ENCODE measurements at regions not wholly inside any gene's neighbourhood (a gene's known extent, or its start where the extent isn't known, plus 50 kb on each side); places are given as distances from the start of the nearest gene placed in this dataset.

DNA sequence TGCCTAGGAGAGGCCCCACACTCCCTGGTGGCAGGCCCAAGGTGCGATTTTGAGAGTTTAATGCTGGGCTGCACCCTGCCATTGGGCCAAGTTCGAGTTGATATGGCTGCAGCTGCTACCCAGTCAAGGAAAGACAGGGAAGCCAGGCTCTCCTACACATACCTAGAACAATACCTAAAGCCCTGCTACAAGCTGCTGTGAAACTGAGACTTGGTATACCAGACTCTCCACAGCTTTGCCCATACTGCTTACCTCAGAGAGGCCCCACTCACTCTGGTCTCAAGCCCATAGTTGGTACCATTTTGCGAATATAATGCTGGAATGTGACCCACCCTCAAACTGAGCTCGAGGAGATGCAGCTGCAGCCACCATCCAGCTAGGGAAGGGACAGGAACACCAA is 147.7 kb upstream of the MAGEB2 start:
- Histone ChIP-seq H3K9me3 (ENCODE audit: control insufficient read depth, insufficient read depth, low read depth, low read length) (no peaks in the 10 kb centered on the region), H3K4me1 (ENCODE audit: control insufficient read depth, insufficient read depth, low read length) (no peaks in the 10 kb centered on the region), H3K27me3 (ENCODE audit: control insufficient read depth, insufficient read depth, low read length) (no peaks in the 10 kb centered on the region), H3K4me3 (ENCODE audit: low read depth in 2 of 2, low read length in 2 of 2) (no peak overlapping the region), H3K36me3 (ENCODE audit: control insufficient read depth, insufficient read depth, low read length) (no peaks in the 10 kb centered on the region), H3K27ac (ENCODE audit: low read length) (no peak overlapping the region)
- no TSS peak for BruUV-seq (replicated peaks)
- in situ Hi-C loops (cut with HindIII; ENCODE audit: low pct_unique_long_range_greater_than_20kb, low sequenced_read_pairs) = no loop called here
- no peak for TF ChIP-seq TCF7L2 (IDR thresholded peaks at IDR 0.05; ENCODE audit: low read depth, low read length)
- no peak for TF ChIP-seq POLR2AphosphoS5 (IDR thresholded peaks at IDR 0.05; ENCODE audit: low read depth, low read length)
- TF ChIP-seq, protein P1, sequence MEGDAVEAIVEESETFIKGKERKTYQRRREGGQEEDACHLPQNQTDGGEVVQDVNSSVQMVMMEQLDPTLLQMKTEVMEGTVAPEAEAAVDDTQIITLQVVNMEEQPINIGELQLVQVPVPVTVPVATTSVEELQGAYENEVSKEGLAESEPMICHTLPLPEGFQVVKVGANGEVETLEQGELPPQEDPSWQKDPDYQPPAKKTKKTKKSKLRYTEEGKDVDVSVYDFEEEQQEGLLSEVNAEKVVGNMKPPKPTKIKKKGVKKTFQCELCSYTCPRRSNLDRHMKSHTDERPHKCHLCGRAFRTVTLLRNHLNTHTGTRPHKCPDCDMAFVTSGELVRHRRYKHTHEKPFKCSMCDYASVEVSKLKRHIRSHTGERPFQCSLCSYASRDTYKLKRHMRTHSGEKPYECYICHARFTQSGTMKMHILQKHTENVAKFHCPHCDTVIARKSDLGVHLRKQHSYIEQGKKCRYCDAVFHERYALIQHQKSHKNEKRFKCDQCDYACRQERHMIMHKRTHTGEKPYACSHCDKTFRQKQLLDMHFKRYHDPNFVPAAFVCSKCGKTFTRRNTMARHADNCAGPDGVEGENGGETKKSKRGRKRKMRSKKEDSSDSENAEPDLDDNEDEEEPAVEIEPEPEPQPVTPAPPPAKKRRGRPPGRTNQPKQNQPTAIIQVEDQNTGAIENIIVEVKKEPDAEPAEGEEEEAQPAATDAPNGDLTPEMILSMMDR (IDR thresholded peaks at IDR 0.05) = no peak
- no peak for TF ChIP-seq SIN3A (IDR thresholded peaks at IDR 0.05; ENCODE audit: borderline replicate concordance, insufficient read depth, low read depth, low read length)
- TF ChIP-seq, protein P2, sequence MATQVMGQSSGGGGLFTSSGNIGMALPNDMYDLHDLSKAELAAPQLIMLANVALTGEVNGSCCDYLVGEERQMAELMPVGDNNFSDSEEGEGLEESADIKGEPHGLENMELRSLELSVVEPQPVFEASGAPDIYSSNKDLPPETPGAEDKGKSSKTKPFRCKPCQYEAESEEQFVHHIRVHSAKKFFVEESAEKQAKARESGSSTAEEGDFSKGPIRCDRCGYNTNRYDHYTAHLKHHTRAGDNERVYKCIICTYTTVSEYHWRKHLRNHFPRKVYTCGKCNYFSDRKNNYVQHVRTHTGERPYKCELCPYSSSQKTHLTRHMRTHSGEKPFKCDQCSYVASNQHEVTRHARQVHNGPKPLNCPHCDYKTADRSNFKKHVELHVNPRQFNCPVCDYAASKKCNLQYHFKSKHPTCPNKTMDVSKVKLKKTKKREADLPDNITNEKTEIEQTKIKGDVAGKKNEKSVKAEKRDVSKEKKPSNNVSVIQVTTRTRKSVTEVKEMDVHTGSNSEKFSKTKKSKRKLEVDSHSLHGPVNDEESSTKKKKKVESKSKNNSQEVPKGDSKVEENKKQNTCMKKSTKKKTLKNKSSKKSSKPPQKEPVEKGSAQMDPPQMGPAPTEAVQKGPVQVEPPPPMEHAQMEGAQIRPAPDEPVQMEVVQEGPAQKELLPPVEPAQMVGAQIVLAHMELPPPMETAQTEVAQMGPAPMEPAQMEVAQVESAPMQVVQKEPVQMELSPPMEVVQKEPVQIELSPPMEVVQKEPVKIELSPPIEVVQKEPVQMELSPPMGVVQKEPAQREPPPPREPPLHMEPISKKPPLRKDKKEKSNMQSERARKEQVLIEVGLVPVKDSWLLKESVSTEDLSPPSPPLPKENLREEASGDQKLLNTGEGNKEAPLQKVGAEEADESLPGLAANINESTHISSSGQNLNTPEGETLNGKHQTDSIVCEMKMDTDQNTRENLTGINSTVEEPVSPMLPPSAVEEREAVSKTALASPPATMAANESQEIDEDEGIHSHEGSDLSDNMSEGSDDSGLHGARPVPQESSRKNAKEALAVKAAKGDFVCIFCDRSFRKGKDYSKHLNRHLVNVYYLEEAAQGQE (IDR thresholded peaks at IDR 0.05; ENCODE audit: insufficient read depth in 1 of 2, low read depth in 2 of 2, low read length in 1 of 2) = no peak
- CTCF ChIA-PET = no interaction called here
- POLR2A ChIA-PET = no interaction called here
- no peak for ATAC-seq
- intact Hi-C loops (cut with micrococcal nuclease; ENCODE audit: unreplicated experiment) = no loop called here
- DNase-seq (ENCODE audit: low read depth, low spot score) = no peak

DNA sequence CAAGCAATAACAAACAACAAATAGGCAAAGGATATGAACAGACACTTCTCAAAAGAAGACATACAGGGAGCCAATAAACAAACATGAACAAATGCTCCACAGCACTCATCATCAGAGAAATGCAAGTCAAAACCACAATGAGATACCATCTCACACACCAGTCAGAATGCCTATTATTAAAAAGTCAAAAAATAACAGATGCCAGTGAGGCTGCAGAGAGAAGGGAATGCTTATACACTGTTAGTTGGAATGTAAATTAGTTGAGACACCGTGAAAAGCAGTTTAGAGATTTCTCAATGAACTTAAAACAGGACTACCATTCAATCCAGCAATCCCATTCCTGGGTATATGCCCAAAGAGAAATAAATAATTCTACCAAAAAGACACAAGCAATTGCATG is 129.8 kb upstream of the MAGEB2 start:
- intact Hi-C loops (cut with micrococcal nuclease; ENCODE audit: unreplicated experiment) (no loop called here), in situ Hi-C loops (cut with HindIII; ENCODE audit: low pct_unique_long_range_greater_than_20kb, low sequenced_read_pairs) (no loop called here)
- ATAC-seq = no peak
- BruUV-seq (replicated peaks) = no TSS peak
- Histone ChIP-seq H3K9me3 (ENCODE audit: control insufficient read depth, insufficient read depth, low read depth, low read length) (no peaks in the 10 kb centered on the region), H3K27me3 (ENCODE audit: control insufficient read depth, insufficient read depth, low read length) (no peaks in the 10 kb centered on the region), H3K4me3 (ENCODE audit: low read depth in 2 of 2, low read length in 2 of 2) (no peak overlapping the region), H3K36me3 (ENCODE audit: control insufficient read depth, insufficient read depth, low read length) (no peaks in the 10 kb centered on the region), H3K4me1 (ENCODE audit: control insufficient read depth, insufficient read depth, low read length) (no peaks in the 10 kb centered on the region), H3K27ac (ENCODE audit: low read length) (no peak overlapping the region)
- no peak for TF ChIP-seq TCF7L2 (IDR thresholded peaks at IDR 0.05; ENCODE audit: low read depth, low read length)
- TF ChIP-seq SIN3A (IDR thresholded peaks at IDR 0.05; ENCODE audit: borderline replicate concordance, insufficient read depth, low read depth, low read length) = no peak
- TF ChIP-seq, protein P1 (IDR thresholded peaks at IDR 0.05) = no peak
- TF ChIP-seq, protein P2 (IDR thresholded peaks at IDR 0.05; ENCODE audit: insufficient read depth in 1 of 2, low read depth in 2 of 2, low read length in 1 of 2) = no peak
- no peak for TF ChIP-seq POLR2AphosphoS5 (IDR thresholded peaks at IDR 0.05; ENCODE audit: low read depth, low read length)
- ChIA-PET POLR2A (no interaction called here), CTCF (no interaction called here)
- no peak for DNase-seq (ENCODE audit: low read depth, low spot score)
